ENCODE measurements at regions not wholly inside any gene's neighbourhood (a gene's known extent, or its start where the extent isn't known, plus 50 kb on each side); places are given as distances from the start of the nearest gene placed in this dataset.

GRCh38 chr11:13152736-13153541 is 124.7 kb upstream of the BMAL1 start (continued):
- TF ChIP-seq E4F1 (CRISPR knock-in tag; IDR thresholded peaks at IDR 0.05; ENCODE audit: borderline replicate concordance) (no peak), TGIF2 (CRISPR knock-in tag; IDR thresholded peaks at IDR 0.05) (no peak), REST (IDR thresholded peaks at IDR 0.05; ENCODE audit: borderline replicate concordance) (peak; percentile 60; the same call in 1 of the 2 replicates), REST (CRISPR knock-in tag; IDR thresholded peaks at IDR 0.05; ENCODE audit: low read depth) (no peak), CLOCK (CRISPR knock-in tag; IDR thresholded peaks at IDR 0.05; ENCODE audit: borderline replicate concordance) (no peak), TSC22D4 (tag; IDR thresholded peaks at IDR 0.05) (no peak), DEAF1 (CRISPR knock-in tag; IDR thresholded peaks at IDR 0.05) (peak; percentile 68), PURB (CRISPR knock-in tag; IDR thresholded peaks at IDR 0.05; ENCODE audit: low read depth) (no peak), VEZF1 (CRISPR knock-in tag; IDR thresholded peaks at IDR 0.05) (0 out of 2 replicates have a peak, but pooled peaks have one; percentile 24), ZNF134 (CRISPR knock-in tag; conservative IDR thresholded peaks at IDR 0.05) (no peak)
